ENCODE measurements at regions not wholly inside any gene's neighbourhood (a gene's known extent, or its start where the extent isn't known, plus 50 kb on each side); places are given as distances from the start of the nearest gene placed in this dataset.

- TF ChIP-seq, protein P1, sequence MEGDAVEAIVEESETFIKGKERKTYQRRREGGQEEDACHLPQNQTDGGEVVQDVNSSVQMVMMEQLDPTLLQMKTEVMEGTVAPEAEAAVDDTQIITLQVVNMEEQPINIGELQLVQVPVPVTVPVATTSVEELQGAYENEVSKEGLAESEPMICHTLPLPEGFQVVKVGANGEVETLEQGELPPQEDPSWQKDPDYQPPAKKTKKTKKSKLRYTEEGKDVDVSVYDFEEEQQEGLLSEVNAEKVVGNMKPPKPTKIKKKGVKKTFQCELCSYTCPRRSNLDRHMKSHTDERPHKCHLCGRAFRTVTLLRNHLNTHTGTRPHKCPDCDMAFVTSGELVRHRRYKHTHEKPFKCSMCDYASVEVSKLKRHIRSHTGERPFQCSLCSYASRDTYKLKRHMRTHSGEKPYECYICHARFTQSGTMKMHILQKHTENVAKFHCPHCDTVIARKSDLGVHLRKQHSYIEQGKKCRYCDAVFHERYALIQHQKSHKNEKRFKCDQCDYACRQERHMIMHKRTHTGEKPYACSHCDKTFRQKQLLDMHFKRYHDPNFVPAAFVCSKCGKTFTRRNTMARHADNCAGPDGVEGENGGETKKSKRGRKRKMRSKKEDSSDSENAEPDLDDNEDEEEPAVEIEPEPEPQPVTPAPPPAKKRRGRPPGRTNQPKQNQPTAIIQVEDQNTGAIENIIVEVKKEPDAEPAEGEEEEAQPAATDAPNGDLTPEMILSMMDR (IDR thresholded peaks at IDR 0.05; ENCODE audit: low read length) = no peak
- no peak for TF ChIP-seq EZH2 (optimal IDR thresholded peaks at IDR 0.05; ENCODE audit: low read depth, low read length)
Observed at GRCh38 chr15:66925721-66926120, 139.7 kb upstream of the SMAD3 start.

Measured in MM.1S (cell line).